OCI-LY3 (cell line): ENCODE measurements at regions not wholly inside any gene's neighbourhood (a gene's known extent, or its start where the extent isn't known, plus 50 kb on each side); places are given as distances from the start of the nearest gene placed in this dataset.

Experiments
- H2AFZ ChIP-seq: fragments of 200-600, 300-600 bp; shearing (Covaris generic); 2 replicates; pipeline ENCODE4 v1.6.0; 2014; ENCODE audit warnings: antibody characterized with exemption, low read depth, low read length
- H3K27ac ChIP-seq: fragments of 200-600, 300-600 bp; sonication (generic); 2 replicates; pipeline ENCODE4 v1.5.1; 2014; ENCODE audit warnings: mild to moderate bottlenecking, low read length, moderate library complexity, mixed read lengths
- H3K27me3 ChIP-seq: fragments of 200-600, 300-600 bp; sonication (generic); 2 replicates; pipeline ENCODE4 v1.6.1; 2014; ENCODE audit warnings: low read depth, low read length, mixed read lengths
- H3K36me3 ChIP-seq: fragments of 200-600, 300-600 bp; sonication (generic); replicated peaks from 2 replicates; pipeline ENCODE3; 2014; ENCODE audit warnings: low read depth, low read length, mixed read lengths
- H3K4me1 ChIP-seq: fragments of 300-600, 200-600 bp; sonication (generic); 2 replicates; pipeline ENCODE4 v1.6.1; 2014; ENCODE audit warnings: low read length, mixed read lengths
- H3K4me2 ChIP-seq: fragments of 200-600, 300-600 bp; sonication (generic); 2 replicates; pipeline ENCODE4 v1.6.1; 2014; ENCODE audit warnings: low read length, mixed read lengths
- H3K4me3 ChIP-seq: fragments of 300-600, 200-600 bp; sonication (generic); 2 replicates; pipeline ENCODE4 v1.5.1; 2014; ENCODE audit warnings: antibody characterized with exemption, mild to moderate bottlenecking, low read length, moderate library complexity
- H3K79me2 ChIP-seq: fragments of 300-600, 200-600 bp; shearing (Covaris generic); 2 replicates; pipeline ENCODE4 v1.6.1; 2014; ENCODE audit warnings: mild to moderate bottlenecking, low read length, mixed read lengths
- H3K9ac ChIP-seq: fragments of 300-600, 200-600 bp; shearing (Covaris generic); 2 replicates; pipeline ENCODE4 v1.6.0; 2014; ENCODE audit warnings: mild to moderate bottlenecking, low read length, moderate library complexity
- H3K9me3 ChIP-seq: fragments of 200-600, 300-600 bp; shearing (Covaris generic); 2 replicates; pipeline ENCODE4 v1.6.1; 2014; ENCODE audit warnings: low read length, mixed read lengths; ENCODE audit not compliant: insufficient read depth
- H4K20me1 ChIP-seq: fragments of 200-600, 300-600 bp; sonication (generic); 2 replicates; pipeline ENCODE4 v1.6.1; 2016; ENCODE audit warnings: low read length, mixed read lengths; ENCODE audit not compliant: insufficient read depth
- CTCF ChIP-seq: fragments of 200-600, 300-600 bp; sonication (generic); IDR thresholded peaks from 2 replicates; pipeline ENCODE4 v1.5.1; 2014; ENCODE audit warnings: antibody characterized with exemption, low read length, low read depth
- EZH2phosphoT487 ChIP-seq: fragments of 200-600 bp; shearing (Covaris generic); IDR thresholded peaks from 2 replicates; pipeline ENCODE4 v1.6.1; 2018; ENCODE audit warnings: antibody characterized with exemption, mixed run types, low read depth

GRCh38 chr13:55347528-55347927 lies 1793.2 kb upstream of the PRR20A start:
- H3K9ac ChIP-seq = no peak overlapping the region
- no peaks in the 10 kb centered on the region for H3K9me3 ChIP-seq
- H3K4me2 ChIP-seq = no peak overlapping the region
- H4K20me1 ChIP-seq = no peaks in the 10 kb centered on the region
- no peaks in the 10 kb centered on the region for H3K36me3 ChIP-seq
- no peak overlapping the region for H2AFZ ChIP-seq
- H3K27ac ChIP-seq = no peak overlapping the region
- TF ChIP-seq EZH2phosphoT487 (no peak), CTCF (no peak)
- H3K27me3 ChIP-seq = no peaks in the 10 kb centered on the region
- no peaks in the 10 kb centered on the region for H3K79me2 ChIP-seq
- no peaks in the 10 kb centered on the region for H3K4me1 ChIP-seq
- no peak overlapping the region for H3K4me3 ChIP-seq

GRCh38 chr13:55359067-55359466 lies 1781.7 kb upstream of the PRR20A start:
- Histone ChIP-seq H3K9ac (no peak overlapping the region), H2AFZ (no peak overlapping the region), H3K27me3 (no peaks in the 10 kb centered on the region), H3K4me1 (no peaks in the 10 kb centered on the region), H3K4me2 (no peak overlapping the region), H3K27ac (no peak overlapping the region), H3K9me3 (no peaks in the 10 kb centered on the region), H4K20me1 (no peaks in the 10 kb centered on the region), H3K4me3 (no peak overlapping the region), H3K36me3 (no peaks in the 10 kb centered on the region), H3K79me2 (no peaks in the 10 kb centered on the region)
- TF ChIP-seq EZH2phosphoT487 = no peak
- peak; percentile 20 for TF ChIP-seq CTCF

GRCh38 chr13:55361141-55361540 lies 1779.6 kb upstream of the PRR20A start:
- H4K20me1 ChIP-seq = no peaks in the 10 kb centered on the region
- H3K79me2 ChIP-seq = no peaks in the 10 kb centered on the region
- no peaks in the 10 kb centered on the region for H3K9me3 ChIP-seq
- H3K9ac ChIP-seq = no peak overlapping the region
- TF ChIP-seq EZH2phosphoT487 (no peak), CTCF (no peak)
- no peaks in the 10 kb centered on the region for H3K36me3 ChIP-seq
- no peak overlapping the region for H3K4me2 ChIP-seq
- no peaks in the 10 kb centered on the region for H3K4me1 ChIP-seq
- no peak overlapping the region for H3K4me3 ChIP-seq
- H3K27me3 ChIP-seq = no peaks in the 10 kb centered on the region
- no peak overlapping the region for H2AFZ ChIP-seq
- no peak overlapping the region for H3K27ac ChIP-seq

- Histone ChIP-seq H4K20me1 (no peaks in the 10 kb centered on the region), H3K9ac (no peak overlapping the region), H3K4me2 (no peak overlapping the region), H3K36me3 (no peaks in the 10 kb centered on the region), H3K27me3 (no peaks in the 10 kb centered on the region), H3K4me1 (no peaks in the 10 kb centered on the region), H2AFZ (peak overlapping the region; percentile 1; the same call in 1 of the 2 replicates), H3K9me3 (no peaks in the 10 kb centered on the region), H3K79me2 (no peaks in the 10 kb centered on the region), H3K27ac (no peak overlapping the region), H3K4me3 (no peak overlapping the region)
- TF ChIP-seq CTCF (no peak), EZH2phosphoT487 (no peak)
Observed at GRCh38 chr13:55366676-55367075, 1774.0 kb upstream of the PRR20A start.
